GM19035 (cell line): ENCODE measurements at regions not wholly inside any gene's neighbourhood (a gene's known extent, or its start where the extent isn't known, plus 50 kb on each side); places are given as distances from the start of the nearest gene placed in this dataset.
"Not testable (repeated sequence)": the region's sequence is repeated elsewhere in the genome, so short reads cannot be mapped to it uniquely, and the experiment has no call there.

Experiments
- ATAC-seq: cut with Tn5 transposase; IDR thresholded peaks from one replicate; pipeline ENCODE4 v1.9.1; 2021; ENCODE audit not compliant: unreplicated experiment

DNA sequence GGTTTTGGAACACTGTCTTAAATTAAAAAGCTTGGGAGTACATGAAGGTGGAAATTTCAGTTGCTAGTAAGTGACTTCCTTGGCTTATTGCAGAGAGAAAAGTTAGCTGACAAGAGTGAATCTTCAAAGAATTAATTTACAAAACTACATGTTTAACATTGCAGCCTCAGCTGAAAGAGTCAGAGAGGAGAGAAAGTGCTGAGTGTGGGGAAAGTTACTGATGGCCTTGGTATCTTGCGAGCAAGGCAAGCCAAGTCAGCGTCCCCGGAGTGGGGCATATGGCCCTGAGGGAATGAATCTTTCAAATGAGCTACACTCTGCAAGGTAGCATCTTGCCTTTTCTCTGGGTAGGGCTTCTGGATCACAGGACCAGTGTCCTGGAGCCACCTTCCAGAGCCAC, 131.3 kb downstream of the LPIN1 start:
- ATAC-seq, result no peak

- ATAC-seq, result not testable (repeated sequence)
These were observed 138.8 kb downstream of the LPIN1 start for GRCh38 chr2:11885253-11885652.

GRCh38 chr2:11886899-11887298, 140.5 kb downstream of the LPIN1 start:
- not testable (repeated sequence) for ATAC-seq

GRCh38 chr2:11889101-11889850, 142.8 kb downstream of the LPIN1 start:
- no peak for ATAC-seq

DNA sequence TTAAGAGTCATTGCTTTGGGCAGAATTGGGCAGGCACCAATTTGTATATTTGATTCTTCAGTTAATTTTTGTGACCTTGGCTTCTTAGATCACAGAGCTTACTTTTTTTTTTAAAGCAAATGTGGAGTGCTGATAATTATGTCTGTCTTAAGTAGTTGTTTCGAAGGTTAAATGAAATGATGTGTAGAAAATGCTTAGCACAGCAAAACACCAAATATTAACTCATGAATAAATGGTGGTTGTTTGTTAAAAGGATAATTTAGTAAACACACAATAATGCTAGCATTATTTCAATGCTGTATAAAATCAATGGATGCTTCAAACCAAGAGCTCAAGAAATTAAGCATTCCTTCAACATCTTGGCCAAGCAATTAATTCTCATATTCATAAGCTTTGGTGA, 143.4 kb downstream of the LPIN1 start:
- no peak for ATAC-seq

GRCh38 chr2:11891028-11891427, 144.6 kb downstream of the LPIN1 start:
- ATAC-seq, result no peak

- no peak for ATAC-seq
These were observed 145.4 kb downstream of the LPIN1 start for GRCh38 chr2:11891671-11892440.

DNA sequence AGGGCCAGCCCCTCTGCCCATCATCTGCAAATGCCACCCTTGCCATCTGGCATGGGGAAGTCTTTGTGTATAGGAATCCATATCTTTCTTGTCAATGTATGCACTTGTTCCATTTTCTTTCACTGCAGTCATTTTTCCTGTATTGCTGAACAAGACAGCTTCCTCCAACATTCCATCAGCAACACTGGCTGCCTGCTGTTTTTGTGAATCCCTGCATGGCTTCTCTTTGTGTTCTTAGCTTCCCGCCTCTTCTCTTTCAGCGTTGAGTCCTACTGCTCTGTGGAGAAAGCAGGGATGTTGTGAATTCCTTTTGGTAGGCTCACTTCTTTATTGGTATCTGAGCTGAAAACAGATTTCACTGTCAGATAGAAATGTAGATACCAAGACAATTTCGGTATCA, 150.0 kb downstream of the LPIN1 start:
- no peak for ATAC-seq

DNA sequence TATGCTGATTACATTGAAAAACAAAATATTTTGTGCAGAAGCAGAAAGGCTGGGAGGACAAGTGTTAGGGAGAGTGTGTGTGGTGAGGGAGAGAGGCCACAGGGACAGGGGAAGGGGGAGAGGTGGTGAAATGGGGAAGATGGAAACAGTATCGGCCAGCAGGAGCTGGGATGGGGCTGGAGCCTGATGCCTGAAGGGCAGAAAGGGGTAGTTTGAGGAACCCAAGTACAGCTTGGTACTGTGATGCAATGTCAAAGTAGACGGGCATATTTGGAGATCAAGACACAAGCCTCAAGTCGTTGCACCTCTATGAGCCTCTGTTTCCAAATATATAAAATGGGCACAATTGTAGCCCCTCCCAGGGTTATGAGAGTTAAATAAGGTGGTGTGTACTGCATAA, 152.1 kb downstream of the LPIN1 start:
- no peak for ATAC-seq

DNA sequence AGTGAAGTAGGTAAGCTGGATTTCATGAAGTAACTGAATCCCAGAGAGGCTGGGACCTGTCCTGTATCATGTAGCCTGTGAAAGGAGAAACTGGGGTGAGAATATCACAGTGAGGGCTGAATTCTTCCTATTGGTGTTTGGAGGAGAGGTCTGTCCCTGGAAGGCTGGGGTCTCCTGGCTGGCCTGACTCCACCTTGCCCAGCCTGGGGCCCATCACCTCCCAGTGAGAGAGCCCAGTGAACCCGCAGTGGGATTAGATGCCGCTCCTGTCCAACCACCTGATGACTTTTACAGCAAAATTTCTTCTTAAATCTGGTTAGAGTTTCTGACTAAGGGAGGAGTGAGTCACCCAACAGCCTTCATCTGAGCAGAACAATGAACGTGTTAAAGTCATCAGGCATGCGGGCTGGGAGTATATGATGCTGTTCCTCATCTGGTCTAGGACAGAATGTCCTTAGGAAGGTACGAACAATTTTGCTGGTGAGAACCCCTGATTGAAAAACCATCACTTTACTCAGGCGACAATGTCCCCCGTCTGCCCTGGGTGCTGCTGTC, 152.9 kb downstream of the LPIN1 start:
- ATAC-seq, result no peak

DNA sequence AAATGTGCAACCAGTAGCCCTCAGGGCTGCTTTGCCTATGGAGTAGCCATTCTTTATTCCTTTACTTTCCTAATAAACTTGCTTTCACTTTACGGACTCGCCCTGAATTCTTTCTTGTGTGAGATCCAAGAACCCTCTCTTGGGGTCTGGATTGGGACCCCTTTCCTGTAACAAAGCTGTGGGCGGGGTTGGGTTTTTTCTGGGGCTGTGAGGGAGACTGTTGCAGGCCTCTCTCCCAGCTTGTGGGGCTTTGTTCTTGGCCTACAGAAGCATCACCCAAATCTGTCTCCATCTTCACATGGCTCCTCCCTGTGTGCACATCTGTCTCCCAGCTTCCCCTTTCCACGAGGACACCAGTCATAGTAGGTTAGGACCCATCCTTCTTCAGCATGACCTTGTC, 154.5 kb downstream of the LPIN1 start:
- ATAC-seq, result not testable (repeated sequence)

DNA sequence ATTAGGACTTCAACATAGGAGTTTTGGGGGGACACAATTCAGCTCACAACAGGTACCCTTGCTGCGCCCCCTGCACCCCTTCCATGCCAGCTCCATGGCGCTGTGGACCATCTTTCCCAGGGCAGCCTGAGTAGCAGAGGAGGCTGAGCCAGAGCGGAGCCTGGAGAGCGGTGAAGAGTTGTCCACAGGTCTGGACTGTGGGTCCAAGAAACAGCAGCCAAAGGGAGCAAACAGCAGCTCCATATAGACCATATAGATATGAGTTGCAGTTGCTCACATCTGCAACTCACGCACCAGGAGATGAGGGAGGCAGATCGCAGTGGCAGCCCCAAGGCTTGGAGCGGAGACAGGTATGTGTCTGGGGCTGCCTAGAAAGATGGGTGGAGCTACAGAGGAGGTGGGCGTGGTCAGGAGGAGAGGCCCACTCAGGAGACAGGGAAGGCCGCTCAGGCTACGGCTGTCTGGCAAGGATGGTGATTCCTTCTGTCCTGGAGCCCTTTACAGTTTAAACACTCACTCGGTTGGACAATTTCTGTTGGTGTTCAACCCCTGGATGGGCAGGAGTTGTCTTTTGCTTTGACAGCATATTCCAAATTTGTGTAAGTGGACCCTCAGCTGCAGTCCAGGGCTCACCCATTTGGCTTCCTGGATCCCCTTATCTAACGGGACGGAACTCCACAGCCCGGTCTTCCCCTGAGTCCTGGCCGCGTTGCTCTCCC, 155.1 kb downstream of the LPIN1 start:
- no peak for ATAC-seq

- no peak for ATAC-seq
These were observed 156.7 kb downstream of the LPIN1 start for GRCh38 chr2:11903085-11903606.

DNA sequence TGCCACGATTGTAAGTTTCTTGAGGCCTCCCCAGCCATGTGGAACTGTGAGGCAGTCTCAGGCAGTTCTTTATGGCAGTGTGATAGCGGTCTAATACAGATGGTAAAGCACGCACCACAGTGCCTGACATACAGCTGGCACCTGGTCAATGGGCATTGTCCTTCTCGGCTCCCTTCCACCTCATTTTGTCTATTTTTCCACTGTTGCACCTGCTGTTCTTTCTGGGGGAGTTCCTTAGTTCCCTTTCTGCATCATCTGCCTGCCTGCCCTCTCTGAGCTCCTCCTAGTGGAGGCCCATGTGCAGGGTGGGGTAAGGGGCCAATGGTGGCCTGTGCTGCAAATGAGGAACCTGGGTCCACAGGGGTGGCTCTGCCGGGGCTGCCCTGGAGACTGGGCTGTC, 157.6 kb downstream of the LPIN1 start:
- no peak for ATAC-seq

GRCh38 chr2:11904941-11905340, 158.5 kb downstream of the LPIN1 start:
- no peak for ATAC-seq

- no peak for ATAC-seq
These were observed 160.8 kb downstream of the LPIN1 start for GRCh38 chr2:11907190-11907589.

- no peak for ATAC-seq
These were observed 164.5 kb downstream of the LPIN1 start for GRCh38 chr2:11910971-11911370.

- ATAC-seq, result no peak
These were observed 166.5 kb downstream of the LPIN1 start for GRCh38 chr2:11912980-11913379.

GRCh38 chr2:11914455-11914854, 168.0 kb downstream of the LPIN1 start:
- ATAC-seq, result no peak

DNA sequence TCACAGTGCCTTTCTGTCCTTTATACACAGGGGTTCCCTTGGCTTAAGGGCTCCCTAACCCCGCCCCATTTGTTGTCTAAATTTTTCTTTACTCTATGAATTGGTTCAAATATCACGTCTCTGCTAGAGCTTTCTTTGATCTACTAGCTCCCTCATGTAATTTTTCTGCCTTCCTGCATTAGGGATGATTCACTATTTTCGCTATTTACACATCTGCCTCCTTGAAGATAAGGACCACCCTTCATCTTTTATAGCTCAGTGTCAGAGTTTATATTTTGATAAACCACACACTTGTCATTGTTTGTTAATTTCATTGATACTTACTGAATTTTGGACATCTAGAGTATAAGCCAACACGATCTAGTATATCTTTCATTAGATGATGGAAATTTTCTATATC, 169.2 kb downstream of the LPIN1 start:
- ATAC-seq, result no peak

DNA sequence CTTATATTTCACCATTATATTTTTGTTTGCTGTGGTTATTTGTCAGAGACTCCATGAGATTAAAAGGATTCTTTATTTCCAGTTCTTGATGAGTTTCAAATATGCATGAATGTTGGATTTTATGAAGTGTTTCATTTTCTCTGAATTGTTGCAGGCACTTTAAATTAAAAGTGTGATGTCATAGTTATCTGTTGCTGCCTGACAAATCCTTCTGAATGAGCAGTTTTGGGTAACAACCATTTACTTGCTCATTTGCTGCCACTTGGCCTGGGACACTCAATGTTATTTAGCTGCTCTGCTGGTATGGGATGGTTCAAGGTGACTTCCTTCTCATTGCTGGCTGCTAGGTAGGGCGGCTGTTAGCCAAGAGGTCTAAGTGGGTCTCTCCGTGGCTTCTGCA, 173.5 kb downstream of the LPIN1 start:
- no peak for ATAC-seq
